ENCODE measurements at regions not wholly inside any gene's neighbourhood (a gene's known extent, or its start where the extent isn't known, plus 50 kb on each side); places are given as distances from the start of the nearest gene placed in this dataset.

DNA sequence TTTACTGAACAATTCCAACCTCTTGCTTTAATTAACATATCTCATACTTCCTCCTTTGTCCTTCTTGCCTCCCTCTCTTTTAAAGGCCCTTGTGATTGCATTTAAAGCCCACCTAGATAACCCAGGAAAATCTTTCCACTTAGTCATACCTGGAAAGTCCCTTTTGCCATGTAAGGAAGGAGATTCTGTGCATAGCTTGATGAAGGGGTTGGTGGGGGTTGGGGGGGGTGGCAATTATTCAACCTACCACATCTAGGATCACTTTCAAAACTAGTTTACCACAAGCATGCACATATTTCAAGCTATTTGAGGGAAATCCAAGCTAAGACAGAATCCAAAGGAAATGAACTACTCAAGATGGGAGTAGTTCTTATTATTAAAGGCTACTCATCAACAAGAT, 249.1 kb upstream of the PTBP2 start:
- DNase-seq (no peak), ATAC-seq (no peak)
- H3K4me1 ChIP-seq (ENCODE audit: low read depth), result no peaks in the 10 kb centered on the region
- intact Hi-C loops (cut with DNase I, micrococcal nuclease), result no loop called here
- no peaks in the 10 kb centered on the region for H3K9me3 ChIP-seq
- no peak overlapping the region for H3K4me3 ChIP-seq
- TF ChIP-seq, protein P1, sequence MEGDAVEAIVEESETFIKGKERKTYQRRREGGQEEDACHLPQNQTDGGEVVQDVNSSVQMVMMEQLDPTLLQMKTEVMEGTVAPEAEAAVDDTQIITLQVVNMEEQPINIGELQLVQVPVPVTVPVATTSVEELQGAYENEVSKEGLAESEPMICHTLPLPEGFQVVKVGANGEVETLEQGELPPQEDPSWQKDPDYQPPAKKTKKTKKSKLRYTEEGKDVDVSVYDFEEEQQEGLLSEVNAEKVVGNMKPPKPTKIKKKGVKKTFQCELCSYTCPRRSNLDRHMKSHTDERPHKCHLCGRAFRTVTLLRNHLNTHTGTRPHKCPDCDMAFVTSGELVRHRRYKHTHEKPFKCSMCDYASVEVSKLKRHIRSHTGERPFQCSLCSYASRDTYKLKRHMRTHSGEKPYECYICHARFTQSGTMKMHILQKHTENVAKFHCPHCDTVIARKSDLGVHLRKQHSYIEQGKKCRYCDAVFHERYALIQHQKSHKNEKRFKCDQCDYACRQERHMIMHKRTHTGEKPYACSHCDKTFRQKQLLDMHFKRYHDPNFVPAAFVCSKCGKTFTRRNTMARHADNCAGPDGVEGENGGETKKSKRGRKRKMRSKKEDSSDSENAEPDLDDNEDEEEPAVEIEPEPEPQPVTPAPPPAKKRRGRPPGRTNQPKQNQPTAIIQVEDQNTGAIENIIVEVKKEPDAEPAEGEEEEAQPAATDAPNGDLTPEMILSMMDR (IDR thresholded peaks at IDR 0.05), result no peak
- H3K36me3 ChIP-seq (ENCODE audit: low read depth), result no peaks in the 10 kb centered on the region

DNA sequence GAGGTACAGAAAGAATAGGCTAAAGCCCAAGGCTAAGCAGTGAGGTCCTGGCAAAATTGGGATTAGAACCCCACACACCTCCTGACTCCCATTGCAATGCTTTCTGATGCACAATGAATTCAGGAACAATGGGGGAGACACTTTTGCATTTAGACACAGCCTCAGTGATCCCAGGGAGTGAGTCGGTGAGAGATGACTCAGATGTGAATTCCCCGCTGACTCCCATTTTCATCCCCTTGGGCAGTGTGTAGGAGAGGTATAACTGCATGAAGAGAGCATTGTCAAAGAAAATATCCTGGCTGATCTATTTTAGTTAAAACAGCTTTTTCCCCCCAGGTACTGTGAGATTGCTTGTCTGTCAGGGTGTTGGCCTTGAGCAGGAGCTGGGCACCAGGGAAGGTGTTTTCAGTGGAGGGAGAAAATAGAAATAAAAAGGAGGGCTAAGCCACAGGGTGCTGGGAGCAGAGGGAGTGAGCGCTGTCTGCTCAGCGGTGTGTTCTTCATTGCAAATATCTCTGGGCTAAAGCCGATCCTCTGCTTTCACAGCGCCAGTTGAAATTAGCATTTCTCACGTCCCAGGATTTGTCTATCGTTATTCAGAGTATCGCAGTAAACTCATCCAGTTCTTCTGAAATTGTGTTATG, 247.7 kb upstream of the PTBP2 start:
- TF ChIP-seq, protein P1 (IDR thresholded peaks at IDR 0.05), result no peak
- DNase-seq (no peak), ATAC-seq (no peak)
- Histone ChIP-seq H3K4me1 (ENCODE audit: low read depth) (no peaks in the 10 kb centered on the region), H3K4me3 (no peak overlapping the region), H3K36me3 (ENCODE audit: low read depth) (no peaks in the 10 kb centered on the region), H3K9me3 (no peaks in the 10 kb centered on the region)
- intact Hi-C loops (cut with DNase I, micrococcal nuclease), result no loop called here

DNA sequence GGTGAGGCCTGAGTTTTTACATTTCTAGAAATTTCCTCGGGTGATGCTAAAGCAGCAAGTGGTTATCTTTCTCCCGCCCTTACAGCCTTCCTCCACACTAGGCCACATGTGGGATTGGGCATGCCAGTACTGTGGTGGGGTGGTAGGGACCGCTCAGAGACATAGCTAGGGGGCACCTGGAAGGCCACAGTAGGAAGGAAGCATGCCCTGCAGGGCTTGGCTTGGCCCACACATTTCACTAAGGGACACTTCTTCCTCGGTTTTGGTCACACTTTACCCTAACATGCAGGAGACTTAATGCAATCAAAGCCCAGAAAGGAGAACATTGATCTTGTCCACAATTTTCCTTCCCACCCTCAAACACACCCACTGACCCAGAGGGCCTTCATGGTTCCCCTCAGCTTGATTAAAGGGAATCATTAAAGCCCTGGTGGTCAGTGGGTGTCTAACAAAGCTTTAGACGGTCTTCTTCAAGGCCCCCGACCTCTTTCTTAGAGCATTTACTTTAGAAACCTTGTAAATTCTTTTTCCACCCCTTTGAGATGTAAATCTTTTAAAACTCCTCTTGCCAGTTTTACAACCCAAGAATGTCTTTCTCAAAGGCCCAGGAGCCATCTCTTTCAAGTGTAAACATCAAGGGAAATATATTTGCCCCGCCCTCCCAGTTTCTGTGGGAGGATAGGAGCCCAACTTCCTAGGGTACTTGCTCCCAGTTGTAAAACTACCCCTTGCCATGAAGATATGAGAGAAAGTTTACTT, 246.4 kb upstream of the PTBP2 start:
- no peak overlapping the region for H3K4me3 ChIP-seq
- H3K9me3 ChIP-seq, result no peaks in the 10 kb centered on the region
- H3K4me1 ChIP-seq (ENCODE audit: low read depth), result no peaks in the 10 kb centered on the region
- TF ChIP-seq, protein P1 (IDR thresholded peaks at IDR 0.05), result no peak
- DNase-seq (no peak), ATAC-seq (no peak)
- intact Hi-C loops (cut with DNase I, micrococcal nuclease), result no loop called here
- H3K36me3 ChIP-seq (ENCODE audit: low read depth), result no peaks in the 10 kb centered on the region

DNA sequence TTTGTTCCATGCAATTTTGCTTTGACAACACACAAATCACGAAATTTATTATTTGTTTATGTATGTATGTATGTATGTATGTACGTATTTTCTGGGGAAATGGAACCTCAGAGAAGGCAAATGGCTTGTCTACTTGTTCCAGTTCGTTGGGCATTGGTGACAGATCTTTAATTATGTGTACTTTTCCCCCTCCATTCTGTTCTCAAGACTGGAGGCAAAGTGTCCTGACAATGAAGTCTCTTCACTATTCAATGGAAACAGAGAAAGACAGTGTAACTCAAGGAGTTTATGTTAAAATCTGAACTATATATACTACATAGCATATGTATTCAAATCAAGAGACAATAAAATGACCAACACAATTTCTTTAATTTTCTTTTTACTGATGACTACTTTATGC, 245.7 kb upstream of the PTBP2 start:
- H3K9me3 ChIP-seq, result no peaks in the 10 kb centered on the region
- no peaks in the 10 kb centered on the region for H3K4me1 ChIP-seq (ENCODE audit: low read depth)
- no peak for ATAC-seq
- DNase-seq, result no peak
- intact Hi-C loops (cut with DNase I, micrococcal nuclease), result no loop called here
- H3K36me3 ChIP-seq (ENCODE audit: low read depth), result no peaks in the 10 kb centered on the region
- no peak overlapping the region for H3K4me3 ChIP-seq
- TF ChIP-seq, protein P1 (IDR thresholded peaks at IDR 0.05), result no peak

- TF ChIP-seq, protein P1 (IDR thresholded peaks at IDR 0.05), result no peak
- Histone ChIP-seq H3K4me3 (no peak overlapping the region), H3K36me3 (ENCODE audit: low read depth) (no peaks in the 10 kb centered on the region), H3K9me3 (no peaks in the 10 kb centered on the region), H3K4me1 (ENCODE audit: low read depth) (no peaks in the 10 kb centered on the region)
- intact Hi-C loops (cut with DNase I, micrococcal nuclease), result no loop called here
- no peak for DNase-seq
- no peak for ATAC-seq
These were observed 243.4 kb upstream of the PTBP2 start for GRCh38 chr1:96478228-96478627.

All from mucosa of descending colon (tissue), 3 donors.